GM18499 (cell line): ENCODE measurements at regions not wholly inside any gene's neighbourhood (a gene's known extent, or its start where the extent isn't known, plus 50 kb on each side); places are given as distances from the start of the nearest gene placed in this dataset.
"Not testable (repeated sequence)": the region's sequence is repeated elsewhere in the genome, so short reads cannot be mapped to it uniquely, and the experiment has no call there.

ENCODE experiments used
- ATAC-seq: cut with Tn5 transposase; IDR thresholded peaks from one replicate; pipeline ENCODE4 v1.9.1; 2021; ENCODE audit warnings: moderate number of reproducible peaks; ENCODE audit not compliant: insufficient read depth, unreplicated experiment

- no peak for ATAC-seq
Measured at GRCh38 chr1:98157524-98158313, 236.9 kb upstream of the DPYD start.

DNA sequence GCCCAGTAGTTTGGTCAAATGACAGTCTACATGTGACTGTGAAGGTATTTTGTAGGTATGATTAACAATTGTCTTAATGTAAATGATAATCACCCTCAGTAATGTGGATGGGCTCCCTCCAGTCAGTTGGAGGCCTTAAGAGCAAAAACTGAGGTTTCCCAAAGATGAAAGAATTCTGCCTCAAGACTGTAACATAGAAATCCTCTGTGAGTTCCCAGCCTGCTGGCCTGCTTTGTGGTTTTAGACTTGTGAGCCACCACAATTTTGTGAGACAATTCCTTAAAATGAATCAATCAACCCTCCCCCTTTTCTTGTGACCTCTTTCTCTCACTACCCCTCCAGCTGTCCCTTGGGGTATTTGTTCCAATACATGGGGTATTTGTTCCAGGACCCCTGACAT is 226.4 kb upstream of the DPYD start:
- ATAC-seq = no peak

DNA sequence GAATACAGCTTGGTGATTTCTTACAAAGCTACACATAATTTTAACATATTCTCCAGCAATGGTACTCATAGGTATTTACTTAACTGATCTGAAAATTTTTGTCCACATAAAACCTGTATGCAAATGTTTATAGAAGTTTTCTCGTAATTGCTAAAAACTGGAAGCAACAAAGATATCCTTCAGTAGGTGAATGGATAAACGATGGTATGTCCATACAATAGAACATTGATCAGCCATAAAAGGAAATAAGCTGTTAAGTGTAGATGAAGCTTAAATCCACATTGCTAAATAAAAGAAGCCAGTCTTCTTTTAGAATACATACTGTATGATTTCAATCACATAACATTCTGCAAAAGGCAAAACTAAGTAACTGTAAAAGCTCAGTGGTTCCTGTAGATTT is 224.8 kb upstream of the DPYD start:
- ATAC-seq = no peak

DNA sequence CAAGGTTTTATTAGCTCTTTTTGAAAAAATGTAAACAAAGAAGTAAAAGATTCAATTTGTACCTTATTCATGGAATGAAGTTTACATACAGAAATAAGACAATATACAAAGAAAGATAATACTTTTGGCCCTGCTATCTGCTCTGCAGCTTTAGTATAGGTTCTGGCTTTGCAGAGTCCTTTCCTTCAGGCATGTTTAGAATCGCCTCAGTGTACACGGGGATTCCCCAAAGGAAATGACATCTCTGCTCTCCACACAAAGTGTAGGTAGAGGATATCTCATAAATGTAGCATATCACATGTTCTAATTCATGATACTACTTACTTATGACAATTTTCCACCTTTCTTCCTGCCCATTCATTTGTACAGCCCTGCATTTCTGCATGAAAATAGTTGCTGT is 222.6 kb upstream of the DPYD start:
- no peak for ATAC-seq

DNA sequence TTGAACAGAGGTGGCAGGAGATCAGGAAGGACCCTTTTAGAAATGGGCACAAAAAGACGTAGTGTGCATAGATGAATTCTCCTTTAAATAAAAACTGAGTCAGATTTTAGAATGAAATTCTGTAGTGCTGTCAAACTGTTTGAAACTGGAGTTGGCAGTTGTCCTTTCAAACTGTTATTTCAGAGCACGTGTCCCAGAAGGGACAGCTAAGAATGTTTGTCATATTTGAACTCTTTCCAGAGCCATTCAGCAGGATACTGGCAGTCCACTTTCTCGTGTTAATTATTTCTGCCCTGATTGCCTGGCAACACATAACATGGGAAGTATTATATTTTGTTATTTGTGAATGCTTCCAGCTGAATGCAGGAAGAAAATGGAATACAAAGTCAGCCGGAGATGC is 212.3 kb upstream of the DPYD start:
- ATAC-seq = no peak

- ATAC-seq = no peak
Measured at GRCh38 chr1:98130408-98130807, 209.6 kb upstream of the DPYD start.

DNA sequence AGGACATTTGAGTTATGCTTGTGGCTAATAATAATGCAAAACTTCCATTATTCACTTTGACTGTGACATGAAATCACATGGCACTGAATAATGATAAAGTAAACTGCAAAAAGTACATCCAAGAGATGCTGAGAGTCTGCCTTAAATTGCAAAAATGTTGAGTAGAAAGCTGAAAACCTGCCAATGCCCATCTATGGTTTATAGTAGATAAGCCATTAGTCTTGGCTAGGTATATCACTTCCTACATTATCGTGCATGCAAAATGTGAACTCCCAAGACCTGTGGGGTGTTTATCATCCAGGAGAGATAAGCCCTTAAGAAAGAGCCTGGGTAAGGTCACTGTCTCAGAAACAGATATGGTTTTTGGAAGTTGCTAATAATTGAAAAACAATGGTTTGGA is 208.7 kb upstream of the DPYD start:
- no peak for ATAC-seq

GRCh38 chr1:98126740-98127139 is 205.9 kb upstream of the DPYD start:
- ATAC-seq = no peak

GRCh38 chr1:98121646-98122045 is 200.8 kb upstream of the DPYD start:
- ATAC-seq = no peak

DNA sequence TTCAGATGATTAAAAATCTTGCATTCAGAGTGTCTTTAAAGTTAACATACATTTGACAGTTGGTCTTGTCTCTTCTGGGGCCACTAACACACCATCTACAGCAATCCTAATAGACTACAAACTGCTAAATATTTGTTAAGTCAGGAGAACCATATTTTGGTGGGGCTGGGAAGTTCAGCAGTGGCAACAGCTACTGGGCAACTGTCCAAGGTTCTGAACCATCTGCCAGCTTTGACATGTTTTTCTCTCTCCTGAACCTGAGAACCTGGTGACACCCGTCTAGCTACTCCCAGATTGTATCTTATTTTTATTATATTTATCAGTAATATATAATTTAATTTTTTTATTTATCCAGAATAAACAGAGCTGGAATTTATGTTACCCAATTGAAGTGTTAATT is 199.0 kb upstream of the DPYD start:
- no peak for ATAC-seq

- ATAC-seq = no peak
Measured at GRCh38 chr1:98113811-98114210, 193.0 kb upstream of the DPYD start.

- no peak for ATAC-seq
Measured at GRCh38 chr1:98112626-98113025, 191.8 kb upstream of the DPYD start.

DNA sequence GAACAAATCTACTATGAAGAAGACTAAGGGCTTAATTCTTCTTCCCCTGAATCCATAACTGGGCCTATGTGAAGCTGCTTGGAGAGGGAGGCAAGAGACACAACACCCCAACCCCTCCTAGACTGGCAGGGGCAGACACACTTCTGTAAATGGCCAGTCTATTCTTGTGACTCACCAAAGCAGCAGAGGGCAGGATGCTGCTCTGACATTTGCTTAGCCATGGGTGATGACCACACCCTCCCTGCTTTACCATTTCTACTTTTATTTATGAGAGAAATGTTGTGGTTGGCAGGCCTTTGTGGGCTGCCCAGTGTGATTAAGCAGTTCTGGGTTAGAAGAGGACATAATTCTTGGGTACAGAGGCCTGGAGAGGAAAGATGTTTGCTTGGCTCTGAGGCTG is 189.8 kb upstream of the DPYD start:
- no peak for ATAC-seq

- ATAC-seq = not testable (repeated sequence)
Measured at GRCh38 chr1:98108378-98108777, 187.5 kb upstream of the DPYD start.

- ATAC-seq = no peak
Measured at GRCh38 chr1:98107256-98107655, 186.4 kb upstream of the DPYD start.

DNA sequence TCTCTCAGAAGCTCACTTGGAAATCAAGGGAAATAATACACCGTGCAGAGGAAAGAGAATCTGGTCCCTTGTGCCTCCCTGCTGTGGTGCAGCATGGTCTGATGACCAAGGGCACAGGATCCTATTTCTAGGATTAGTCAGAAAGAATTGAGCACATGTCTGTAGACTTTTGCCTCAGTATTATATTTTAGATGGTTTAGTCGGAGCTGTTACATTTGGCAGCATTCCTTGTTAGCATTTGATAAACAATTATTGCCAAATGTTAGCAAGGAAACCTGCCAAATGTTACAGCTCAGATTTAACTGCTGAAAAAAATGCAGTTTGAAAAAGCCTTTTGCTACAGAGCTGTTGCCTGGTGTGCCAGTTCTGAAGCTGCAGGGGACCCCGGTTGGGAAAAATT is 183.5 kb upstream of the DPYD start:
- ATAC-seq = no peak

- no peak for ATAC-seq
Measured at GRCh38 chr1:98103617-98104285, 182.9 kb upstream of the DPYD start.

DNA sequence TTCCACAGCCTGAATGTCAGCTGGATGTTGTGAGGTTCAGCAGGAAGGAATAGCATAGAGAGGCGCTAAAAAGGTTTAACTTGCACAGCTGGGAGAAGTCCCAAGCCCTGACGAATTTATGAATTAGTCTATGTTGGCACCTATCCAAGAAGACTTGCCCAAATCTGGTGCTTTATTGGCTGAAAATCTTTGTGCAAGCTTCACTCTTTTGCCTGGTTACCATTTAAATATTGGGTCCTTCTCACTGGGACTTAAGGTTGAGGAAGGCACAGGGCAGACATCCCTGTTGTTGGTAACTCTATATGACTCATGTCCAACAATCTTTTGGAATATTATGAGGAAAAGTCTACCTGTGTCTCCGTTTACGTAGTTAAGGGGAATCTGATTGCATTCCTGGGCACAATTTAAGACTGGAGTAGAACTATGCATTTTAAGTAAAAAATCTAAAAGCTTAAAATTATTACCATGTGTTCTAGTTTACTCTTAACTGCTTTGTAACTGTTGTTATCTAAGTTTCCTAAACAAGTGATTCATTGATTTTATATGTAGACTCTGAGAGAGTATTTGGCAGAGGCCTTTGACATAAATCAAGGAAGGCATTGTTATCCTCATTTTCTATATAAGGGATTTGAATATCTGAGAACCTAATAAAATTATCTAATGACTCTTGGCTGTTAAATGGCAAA is 181.7 kb upstream of the DPYD start:
- ATAC-seq = no peak

DNA sequence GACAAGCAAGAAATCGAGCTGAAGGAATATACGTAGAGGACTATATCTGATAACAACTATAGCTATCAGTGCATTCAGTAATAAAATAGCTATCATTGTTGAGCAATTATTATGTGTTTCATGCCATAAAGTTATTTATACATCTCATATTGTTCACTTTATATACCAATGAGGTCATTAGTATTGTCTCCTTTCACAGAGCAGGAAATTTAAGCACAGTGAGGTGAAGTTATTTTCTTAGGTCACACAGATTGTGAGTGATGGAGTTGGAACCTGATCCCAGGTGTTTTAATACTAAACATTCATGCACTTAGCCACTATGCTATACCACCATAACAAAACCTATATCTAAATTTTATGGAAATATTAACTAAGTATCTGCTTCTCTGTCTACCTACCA is 180.5 kb upstream of the DPYD start:
- no peak for ATAC-seq

DNA sequence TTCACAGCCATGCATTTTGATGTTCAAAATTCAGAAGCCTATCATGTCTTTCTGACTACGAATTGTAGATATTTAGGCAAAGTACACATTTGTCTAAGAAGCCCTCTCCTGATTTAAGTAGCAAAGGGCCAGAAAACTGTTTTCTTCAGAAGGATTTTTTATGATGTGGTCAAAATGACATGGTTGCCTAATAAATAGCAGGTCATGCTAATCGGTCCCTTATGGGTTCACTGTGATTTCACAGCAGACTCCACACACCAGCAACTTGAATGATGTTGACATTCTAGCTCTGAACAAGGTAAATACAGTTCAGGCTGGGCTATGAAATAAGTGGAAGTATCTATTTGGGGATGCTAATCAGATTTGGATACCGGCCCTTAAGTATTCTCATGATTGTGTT is 178.7 kb upstream of the DPYD start:
- no peak for ATAC-seq

- no peak for ATAC-seq
Measured at GRCh38 chr1:98098473-98098872, 177.6 kb upstream of the DPYD start.

DNA sequence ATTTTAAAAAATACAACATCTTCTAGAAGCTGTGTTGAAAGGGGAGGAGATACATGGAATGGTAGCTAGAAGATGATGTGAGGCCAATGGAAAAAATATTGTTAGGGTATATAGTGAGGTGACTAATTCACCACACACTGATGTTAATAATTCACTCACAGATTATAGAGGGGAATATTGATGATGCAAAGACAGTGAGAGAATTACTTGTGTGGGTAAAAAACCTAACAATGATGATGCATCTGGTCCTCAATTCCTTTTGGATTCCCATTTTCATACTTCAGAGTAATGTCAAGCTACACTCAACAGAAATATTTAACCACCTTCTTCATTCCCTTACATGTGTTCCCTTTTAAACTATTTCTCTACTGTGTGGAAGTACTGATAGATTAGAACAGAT is 169.5 kb upstream of the DPYD start:
- no peak for ATAC-seq
